ENCODE measurements at regions not wholly inside any gene's neighbourhood (a gene's known extent, or its start where the extent isn't known, plus 50 kb on each side); places are given as distances from the start of the nearest gene placed in this dataset.
A peak's percentile ranks its signal among the peaks of the same experiment; 100 is the strongest.

DNA sequence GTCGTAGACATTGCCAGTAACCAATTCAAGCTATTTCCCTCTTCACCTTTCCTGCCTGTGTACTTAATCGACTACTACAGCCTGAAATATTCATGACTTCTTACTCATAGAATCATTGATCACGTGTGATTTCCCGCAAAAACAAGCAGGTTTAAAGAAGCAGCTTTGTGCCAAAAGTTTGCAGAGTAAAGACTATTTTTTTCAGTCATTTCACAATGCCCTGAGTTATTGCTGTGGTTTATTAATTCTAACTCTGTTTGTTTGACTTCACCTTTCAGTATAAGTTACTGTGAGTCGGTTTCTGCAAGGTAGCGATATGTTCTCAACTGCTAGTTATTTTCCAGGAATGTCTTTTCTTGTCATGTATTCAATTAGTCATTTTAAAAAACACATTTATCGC lies 995.3 kb downstream of the SORCS1 start:
- Histone ChIP-seq H3K36me3 (no peaks in the 10 kb centered on the region), H3K9me3 (no peaks in the 10 kb centered on the region), H3K27ac (no peak overlapping the region), H3K27me3 (no peaks in the 10 kb centered on the region), H3K4me1 (no peaks in the 10 kb centered on the region), H3K4me3 (no peak overlapping the region)
- TF ChIP-seq POLR2AphosphoS5 (IDR thresholded peaks at IDR 0.05) (no peak), POLR2A (IDR thresholded peaks at IDR 0.05) (no peak), EP300 (IDR thresholded peaks at IDR 0.05) (no peak)
- TF ChIP-seq, protein P1, sequence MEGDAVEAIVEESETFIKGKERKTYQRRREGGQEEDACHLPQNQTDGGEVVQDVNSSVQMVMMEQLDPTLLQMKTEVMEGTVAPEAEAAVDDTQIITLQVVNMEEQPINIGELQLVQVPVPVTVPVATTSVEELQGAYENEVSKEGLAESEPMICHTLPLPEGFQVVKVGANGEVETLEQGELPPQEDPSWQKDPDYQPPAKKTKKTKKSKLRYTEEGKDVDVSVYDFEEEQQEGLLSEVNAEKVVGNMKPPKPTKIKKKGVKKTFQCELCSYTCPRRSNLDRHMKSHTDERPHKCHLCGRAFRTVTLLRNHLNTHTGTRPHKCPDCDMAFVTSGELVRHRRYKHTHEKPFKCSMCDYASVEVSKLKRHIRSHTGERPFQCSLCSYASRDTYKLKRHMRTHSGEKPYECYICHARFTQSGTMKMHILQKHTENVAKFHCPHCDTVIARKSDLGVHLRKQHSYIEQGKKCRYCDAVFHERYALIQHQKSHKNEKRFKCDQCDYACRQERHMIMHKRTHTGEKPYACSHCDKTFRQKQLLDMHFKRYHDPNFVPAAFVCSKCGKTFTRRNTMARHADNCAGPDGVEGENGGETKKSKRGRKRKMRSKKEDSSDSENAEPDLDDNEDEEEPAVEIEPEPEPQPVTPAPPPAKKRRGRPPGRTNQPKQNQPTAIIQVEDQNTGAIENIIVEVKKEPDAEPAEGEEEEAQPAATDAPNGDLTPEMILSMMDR (IDR thresholded peaks at IDR 0.05): no peak
- 55 to 66% (median 62%) methylated on average over 7 of the region's 7 CpGs for WGBS, 5 donors
- intact Hi-C loops (cut with DNase I; ENCODE audit: low total_unique reads): no loop called here
- no peak for DNase-seq

DNA sequence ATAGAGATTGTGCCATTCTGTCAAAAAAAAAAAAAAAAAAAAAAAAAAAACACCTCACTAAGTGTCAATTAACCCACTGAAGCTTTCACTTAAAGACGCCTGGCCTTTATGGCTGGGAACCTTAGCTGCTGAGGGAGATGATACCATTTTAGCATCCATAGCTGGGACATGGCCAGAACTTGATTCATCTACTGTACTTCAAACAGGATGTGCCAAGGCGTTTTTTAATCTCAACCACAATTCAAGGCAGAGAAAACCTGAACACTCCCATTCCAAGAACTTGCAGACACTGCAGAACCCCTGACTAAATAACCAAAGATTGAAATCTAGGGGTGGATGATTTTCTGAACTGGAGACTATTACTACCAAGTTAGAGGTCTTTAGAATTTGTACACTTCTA lies 996.6 kb downstream of the SORCS1 start:
- Histone ChIP-seq H3K27ac (no peak overlapping the region), H3K4me3 (no peak overlapping the region), H3K4me1 (no peaks in the 10 kb centered on the region), H3K9me3 (no peaks in the 10 kb centered on the region), H3K27me3 (no peaks in the 10 kb centered on the region), H3K36me3 (no peaks in the 10 kb centered on the region)
- intact Hi-C loops (cut with DNase I; ENCODE audit: low total_unique reads): no loop called here
- DNase-seq: no peak
- WGBS, 5 donors: 63 to 76% (median 66%) methylated on average over 2 of the region's 2 CpGs
- TF ChIP-seq, protein P1 (IDR thresholded peaks at IDR 0.05): no peak
- TF ChIP-seq EP300 (IDR thresholded peaks at IDR 0.05): no peak
- no peak for TF ChIP-seq POLR2AphosphoS5 (IDR thresholded peaks at IDR 0.05)
- TF ChIP-seq POLR2A (IDR thresholded peaks at IDR 0.05): no peak

DNA sequence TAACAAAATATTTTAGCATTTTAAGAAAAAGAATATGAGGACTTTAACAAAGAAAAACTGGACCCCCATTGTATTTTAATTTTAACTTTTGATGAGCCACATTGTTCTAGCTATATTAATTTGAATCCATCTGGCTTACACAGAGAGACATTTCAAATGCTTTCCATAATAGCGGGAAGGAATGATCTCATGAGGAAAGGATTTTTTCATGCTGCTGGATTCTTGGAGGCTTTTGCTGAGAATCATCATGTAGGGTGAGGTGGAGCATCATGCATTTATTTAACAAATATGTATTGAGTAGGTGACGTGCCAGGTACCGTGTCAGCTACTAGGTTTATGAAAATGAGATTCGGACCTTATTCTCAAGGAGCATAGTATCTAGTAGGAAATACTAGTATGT lies 1006.3 kb downstream of the SORCS1 start:
- Histone ChIP-seq H3K36me3 (no peaks in the 10 kb centered on the region), H3K27ac (no peak overlapping the region), H3K4me1 (peaks cover 0 to 4% (median 0%) of the 10 kb centered on the region in 4 donors), H3K4me3 (no peak overlapping the region), H3K9me3 (no peaks in the 10 kb centered on the region), H3K27me3 (no peaks in the 10 kb centered on the region)
- peak in 1 of 2 donors; percentile 18 for DNase-seq
- 78 to 93% (median 87%) methylated on average over 4 of the region's 4 CpGs for WGBS, 5 donors
- intact Hi-C loops (cut with DNase I; ENCODE audit: low total_unique reads): no loop called here
- TF ChIP-seq POLR2AphosphoS5 (IDR thresholded peaks at IDR 0.05) (no peak), POLR2A (IDR thresholded peaks at IDR 0.05) (no peak), EP300 (IDR thresholded peaks at IDR 0.05) (no peak)
- TF ChIP-seq, protein P1 (IDR thresholded peaks at IDR 0.05): no peak

DNA sequence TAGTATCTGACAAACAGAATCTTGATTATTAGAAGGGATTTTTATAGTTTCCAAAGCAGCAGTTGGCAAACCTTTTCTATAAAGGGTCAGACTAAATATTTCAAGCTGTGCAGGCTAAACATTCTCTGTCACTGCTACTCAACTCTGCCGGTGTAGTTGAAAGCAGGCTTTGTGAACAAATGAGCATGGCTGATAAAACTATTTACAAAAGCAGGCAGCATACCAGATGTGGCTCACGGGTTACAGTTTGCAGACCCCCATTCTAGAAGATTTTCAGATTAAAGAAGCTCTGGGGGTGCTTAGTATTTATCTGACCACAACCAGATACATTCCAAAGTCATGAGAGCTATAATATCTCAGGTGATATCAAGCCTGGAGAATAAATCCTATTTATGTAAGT lies 1017.5 kb downstream of the SORCS1 start:
- H3K9me3 ChIP-seq: peaks cover 0 to 4% (median 0%) of the 10 kb centered on the region in 4 donors
- no peaks in the 10 kb centered on the region for H3K36me3 ChIP-seq

DNA sequence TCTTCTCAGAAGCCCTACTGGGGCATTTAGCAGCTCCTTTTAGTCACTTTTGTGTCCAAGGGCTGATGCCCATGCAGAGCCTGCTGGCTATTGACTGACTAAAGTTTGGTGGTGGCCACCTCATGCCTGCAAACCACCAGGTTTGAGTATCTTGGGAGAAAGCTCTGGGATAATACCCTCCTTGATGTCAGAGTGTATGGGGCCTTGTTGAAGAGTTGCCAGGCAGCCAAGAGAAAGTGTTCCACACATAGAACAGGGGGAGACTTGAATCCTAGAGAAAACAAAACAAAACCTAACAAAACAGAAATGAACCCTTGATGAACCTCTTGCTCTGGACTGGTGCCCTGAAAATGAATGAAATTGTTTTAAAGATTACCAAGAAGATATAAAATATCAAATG lies 1024.6 kb downstream of the SORCS1 start:
- H3K4me3 ChIP-seq: no peak overlapping the region
- H3K9me3 ChIP-seq: no peaks in the 10 kb centered on the region
- DNase-seq: peak in 1 of 2 donors; percentile 11
- TF ChIP-seq POLR2A (IDR thresholded peaks at IDR 0.05) (no peak), POLR2AphosphoS5 (IDR thresholded peaks at IDR 0.05) (no peak), EP300 (IDR thresholded peaks at IDR 0.05) (no peak)
- TF ChIP-seq, protein P1 (IDR thresholded peaks at IDR 0.05): no peak
- intact Hi-C loops (cut with DNase I; ENCODE audit: low total_unique reads): no loop called here
- H3K36me3 ChIP-seq: no peaks in the 10 kb centered on the region
- H3K4me1 ChIP-seq: no peaks in the 10 kb centered on the region
- H3K27ac ChIP-seq: no peak overlapping the region
- no peaks in the 10 kb centered on the region for H3K27me3 ChIP-seq

More for the DNA sequence above, 1017.5 kb downstream of the SORCS1 start:
- H3K27me3 ChIP-seq: no peaks in the 10 kb centered on the region
- H3K27ac ChIP-seq: no peak overlapping the region
- peak in 1 of 2 donors; percentile 51 for DNase-seq
- intact Hi-C loops (cut with DNase I; ENCODE audit: low total_unique reads): no loop called here
- H3K4me1 ChIP-seq: peaks cover 0 to 4% (median 0%) of the 10 kb centered on the region in 4 donors
- no peak overlapping the region for H3K4me3 ChIP-seq
- no peak for TF ChIP-seq POLR2A (IDR thresholded peaks at IDR 0.05)
- WGBS, 5 donors: 4 to 18% (median 10%) methylated on average over 2 of the region's 2 CpGs
